Esophagus muscularis mucosa (tissue), 4 donors: ENCODE measurements at regions not wholly inside any gene's neighbourhood (a gene's known extent, or its start where the extent isn't known, plus 50 kb on each side); places are given as distances from the start of the nearest gene placed in this dataset.

Source experiments
- CTCF ChIP-seq, 3 experiments: fragments of 200-600 bp in 2 of 3; fragments of 450-650 bp in 1 of 3; sonication (generic) in 2 of 3; IDR thresholded peaks; one replicate each; pipeline ENCODE4 v1.5.1; 2017 to 2019; ENCODE audit warnings: antibody characterized with exemption in 3 of 3, mild to moderate bottlenecking in 2 of 3, moderate library complexity in 1 of 3
- EP300 ChIP-seq: sonication (generic); formaldehyde crosslinking; IDR thresholded peaks from one replicate; pipeline ENCODE4 v1.6.1; 2017; ENCODE audit warnings: antibody characterized with exemption
- POLR2A ChIP-seq: fragments of 450-650 bp; IDR thresholded peaks from one replicate; pipeline ENCODE4 v1.6.1; 2017; ENCODE audit warnings: antibody characterized with exemption, moderate library complexity, mild to moderate bottlenecking, low read depth
- POLR2AphosphoS5 ChIP-seq, 2 donors: sonication (generic); formaldehyde crosslinking; IDR thresholded peaks; one replicate each; pipeline ENCODE4 v1.6.1; 2017; ENCODE audit warnings: antibody characterized with exemption in 2 of 2

GRCh38 chr7:106568002-106568679 lies 92.8 kb downstream of the CCDC71L start:
- TF ChIP-seq CTCF (IDR thresholded peaks at IDR 0.05) = no peak
- TF ChIP-seq POLR2A = no peak
- TF ChIP-seq POLR2AphosphoS5 (IDR thresholded peaks at IDR 0.05) = no peak
- no peak for TF ChIP-seq EP300
